ENCODE measurements at regions not wholly inside any gene's neighbourhood (a gene's known extent, or its start where the extent isn't known, plus 50 kb on each side); places are given as distances from the start of the nearest gene placed in this dataset.

DNA sequence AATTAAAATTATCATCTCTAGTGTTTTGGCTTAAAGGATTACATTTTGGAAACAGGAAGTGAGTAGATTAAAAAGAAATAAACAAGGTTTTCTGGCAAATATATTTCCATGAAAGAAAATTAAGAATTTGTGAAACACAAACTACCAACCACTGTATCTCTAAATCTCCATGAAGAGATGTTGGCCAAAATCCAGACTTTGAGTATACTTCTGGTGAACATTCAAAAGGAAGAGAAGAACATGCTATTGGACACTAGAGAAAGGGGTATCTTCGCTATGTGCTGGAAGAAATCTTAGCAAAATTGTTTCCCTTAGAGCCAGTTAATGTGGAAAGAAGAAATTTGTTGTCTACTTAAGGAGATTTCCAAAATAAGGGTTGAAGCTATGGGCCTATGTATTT, 710.4 kb upstream of the CTNND2 start:
- TF ChIP-seq, protein P1, sequence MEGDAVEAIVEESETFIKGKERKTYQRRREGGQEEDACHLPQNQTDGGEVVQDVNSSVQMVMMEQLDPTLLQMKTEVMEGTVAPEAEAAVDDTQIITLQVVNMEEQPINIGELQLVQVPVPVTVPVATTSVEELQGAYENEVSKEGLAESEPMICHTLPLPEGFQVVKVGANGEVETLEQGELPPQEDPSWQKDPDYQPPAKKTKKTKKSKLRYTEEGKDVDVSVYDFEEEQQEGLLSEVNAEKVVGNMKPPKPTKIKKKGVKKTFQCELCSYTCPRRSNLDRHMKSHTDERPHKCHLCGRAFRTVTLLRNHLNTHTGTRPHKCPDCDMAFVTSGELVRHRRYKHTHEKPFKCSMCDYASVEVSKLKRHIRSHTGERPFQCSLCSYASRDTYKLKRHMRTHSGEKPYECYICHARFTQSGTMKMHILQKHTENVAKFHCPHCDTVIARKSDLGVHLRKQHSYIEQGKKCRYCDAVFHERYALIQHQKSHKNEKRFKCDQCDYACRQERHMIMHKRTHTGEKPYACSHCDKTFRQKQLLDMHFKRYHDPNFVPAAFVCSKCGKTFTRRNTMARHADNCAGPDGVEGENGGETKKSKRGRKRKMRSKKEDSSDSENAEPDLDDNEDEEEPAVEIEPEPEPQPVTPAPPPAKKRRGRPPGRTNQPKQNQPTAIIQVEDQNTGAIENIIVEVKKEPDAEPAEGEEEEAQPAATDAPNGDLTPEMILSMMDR (IDR thresholded peaks at IDR 0.05 in 8 of 11, conservative IDR thresholded peaks at IDR 0.05 in 3 of 11): no peak
- no peak for TF ChIP-seq POLR2A (IDR thresholded peaks at IDR 0.05)
- no peak for TF ChIP-seq POLR2AphosphoS5 (IDR thresholded peaks at IDR 0.05)
